GM12873 (cell line): ENCODE measurements at regions not wholly inside any gene's neighbourhood (a gene's known extent, or its start where the extent isn't known, plus 50 kb on each side); places are given as distances from the start of the nearest gene placed in this dataset.

Source experiments
- CTCF ChIP-seq: IDR thresholded peaks from 2 replicates; pipeline ENCODE4 v1.5.1; 2012; ENCODE audit warnings: low read depth, mild to moderate bottlenecking, moderate library complexity, low read length, control low read depth; ENCODE audit not compliant: insufficient read depth; ENCODE audit errors: missing control alignments

DNA sequence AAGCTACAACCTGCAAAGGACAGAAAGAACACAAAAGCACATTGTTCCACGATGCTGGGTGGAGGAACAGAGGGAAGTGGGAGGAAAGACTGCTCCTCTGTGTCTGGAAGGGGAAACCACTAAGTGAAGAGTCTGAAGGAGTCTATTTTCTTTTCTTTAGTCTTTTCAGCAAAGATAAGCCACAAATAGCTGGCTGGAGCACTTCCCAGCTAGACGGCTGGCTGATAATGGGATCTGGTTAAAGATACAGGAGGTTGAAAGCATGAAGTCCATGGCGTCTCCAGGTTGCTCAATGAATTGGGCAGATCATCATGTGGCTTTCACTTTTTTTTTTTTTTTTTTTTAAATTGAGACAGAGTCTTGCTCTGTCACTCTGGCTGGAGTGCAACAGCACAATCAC, 154.0 kb upstream of the KCNG1 start:
- no peak for TF ChIP-seq CTCF

DNA sequence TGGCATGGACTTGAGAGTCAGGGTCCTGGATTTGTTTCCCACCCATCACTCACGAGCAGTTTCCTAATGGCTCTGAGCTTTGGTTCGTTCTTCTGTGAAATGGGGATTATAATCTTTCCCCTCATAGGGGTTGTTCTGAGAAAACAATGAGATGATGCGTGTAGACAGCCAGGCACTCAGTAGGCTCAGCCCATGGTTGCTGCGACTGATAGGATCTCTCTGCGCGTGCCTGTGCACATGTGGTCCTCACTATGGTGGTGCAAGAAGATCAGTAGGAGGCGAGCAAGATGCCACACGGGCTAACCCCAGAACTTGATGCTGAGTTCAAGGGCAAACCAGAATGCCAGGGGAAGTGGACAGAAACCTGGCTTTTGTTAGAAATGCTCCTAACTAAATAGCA, 153.5 kb upstream of the KCNG1 start:
- no peak for TF ChIP-seq CTCF

- TF ChIP-seq CTCF = no peak
Observed at GRCh38 chr20:51175724-51176123, 152.8 kb upstream of the KCNG1 start.

DNA sequence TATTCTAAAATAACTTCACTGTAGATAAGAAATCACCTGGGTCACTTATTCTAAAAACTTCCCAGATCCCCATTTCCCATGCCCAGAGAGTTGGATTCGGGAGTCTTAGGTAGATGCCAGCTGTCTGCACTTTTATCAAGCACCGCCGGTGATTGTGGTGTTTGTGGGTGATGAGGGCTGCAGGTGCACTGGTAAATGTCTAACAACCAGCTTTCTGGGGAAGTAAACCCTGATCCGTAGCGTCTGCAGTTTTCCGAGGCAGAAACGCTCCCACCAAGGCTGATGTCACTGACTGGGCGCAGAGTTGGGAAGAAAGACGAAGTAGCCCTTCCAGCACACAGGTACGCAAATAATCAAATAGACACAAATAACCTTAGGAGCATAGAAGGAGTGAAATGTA, 152.2 kb upstream of the KCNG1 start:
- TF ChIP-seq CTCF = no peak

- no peak for TF ChIP-seq CTCF
Observed at GRCh38 chr20:51174536-51174935, 151.6 kb upstream of the KCNG1 start.

GRCh38 chr20:51172558-51173428, 149.9 kb upstream of the KCNG1 start:
- no peak for TF ChIP-seq CTCF

DNA sequence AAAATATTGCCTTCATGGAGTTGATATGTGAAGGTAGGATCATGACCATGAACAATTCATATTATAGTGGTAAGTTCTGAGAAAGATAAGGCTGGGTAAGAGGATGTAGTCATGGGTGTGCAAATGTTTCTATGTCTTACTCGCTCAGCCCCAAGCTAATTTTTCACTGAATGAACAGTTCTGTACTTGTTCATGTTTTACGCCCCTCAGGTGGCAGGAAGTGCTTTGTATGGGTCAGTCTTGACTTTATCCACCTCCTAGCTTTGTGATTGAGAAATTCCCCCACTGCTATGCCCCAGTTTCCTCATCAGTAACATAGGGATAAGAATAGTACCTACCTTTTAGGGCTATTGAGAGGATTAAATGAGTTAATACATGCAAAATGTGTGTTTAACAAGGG, 148.2 kb upstream of the KCNG1 start:
- no peak for TF ChIP-seq CTCF
